Tibial nerve (tissue), 4 donors: ENCODE measurements at regions not wholly inside any gene's neighbourhood (a gene's known extent, or its start where the extent isn't known, plus 50 kb on each side); places are given as distances from the start of the nearest gene placed in this dataset.
"Not testable (repeated sequence)": the region's sequence is repeated elsewhere in the genome, so short reads cannot be mapped to it uniquely, and the experiment has no call there.

Source experiments
- DNase-seq, 2 donors: peaks; one replicate each; pipeline ENCODE4 v3.0.0-alpha.2; 2019; ENCODE audit warnings: low spot score in 2 of 2
- H3K27ac ChIP-seq, 4 donors: fragments of 200-600 bp; sonication (generic) in 3 of 4; one replicate each; pipeline ENCODE4 v1.5.1; 2017 to 2019; ENCODE audit warnings: mild to moderate bottlenecking in 1 of 4
- H3K27me3 ChIP-seq, 2 donors: fragments of 200-600 bp; sonication (generic) in 1 of 2; one replicate each; pipeline versions ENCODE4 v1.5.1 to v1.6.0; 2017 to 2019
- H3K36me3 ChIP-seq, 3 donors: fragments of 200-600 bp; sonication (generic); one replicate each; pipeline ENCODE4 v1.5.1; 2018 to 2019
- H3K4me1 ChIP-seq, 4 donors: fragments of 200-600 bp; sonication (generic) in 3 of 4; one replicate each; pipeline ENCODE4 v1.5.1; 2017 to 2019
- H3K4me3 ChIP-seq, 4 donors: fragments of 200-600 bp; sonication (generic) in 3 of 4; one replicate each; pipeline ENCODE4 v1.5.1; 2017 to 2019; ENCODE audit warnings: mild to moderate bottlenecking in 1 of 4, moderate library complexity in 1 of 4
- H3K9me3 ChIP-seq, 4 donors: fragments of 200-600 bp; sonication (generic) in 3 of 4; one replicate each; pipeline ENCODE4 v1.5.1; 2017 to 2019
- CTCF ChIP-seq, 5 experiments: fragments of 200-600 bp in 3 of 5; fragments of 450-650 bp in 2 of 5; sonication (generic) in 3 of 5; IDR thresholded peaks; one replicate each; pipeline ENCODE4 v1.5.1; 2016 to 2019; ENCODE audit warnings: antibody characterized with exemption in 5 of 5, mild to moderate bottlenecking in 3 of 5, moderate library complexity in 2 of 5
- EP300 ChIP-seq, 2 donors: sonication (generic); formaldehyde crosslinking; IDR thresholded peaks; one replicate each; pipeline ENCODE4 v1.6.1; 2017; ENCODE audit warnings: antibody characterized with exemption in 2 of 2, mild to moderate bottlenecking in 1 of 2
- POLR2A ChIP-seq, 2 donors: fragments of 450-650 bp; IDR thresholded peaks; one replicate each; pipeline ENCODE4 v1.6.1; 2017; ENCODE audit warnings: antibody characterized with exemption in 2 of 2, mild to moderate bottlenecking in 2 of 2, moderate library complexity in 2 of 2
- WGBS, 2 donors: methylation state at CpG; one replicate each; pipeline ENCODE4 v1.1.5; 2018; 5-methylcytosine and 5-hydroxymethylcytosine counted together

GRCh38 chr12:125552295-125552694, 487.1 kb downstream of the AACS start:
- 70 to 84% methylated on average over 3 to 4 of the region's 4 CpGs for WGBS, 2 donors
- TF ChIP-seq EP300 (IDR thresholded peaks at IDR 0.05): no peak
- TF ChIP-seq POLR2A (IDR thresholded peaks at IDR 0.05): no peak
- no peak for TF ChIP-seq CTCF (IDR thresholded peaks at IDR 0.05)
- H3K36me3 ChIP-seq: no peaks in the 10 kb centered on the region
- no peak overlapping the region for H3K27ac ChIP-seq
- DNase-seq: no peak
- H3K9me3 ChIP-seq: no peaks in the 10 kb centered on the region
- no peak overlapping the region for H3K4me3 ChIP-seq
- H3K4me1 ChIP-seq: peaks cover 0 to 6% (median 0%) of the 10 kb centered on the region in 4 donors
- H3K27me3 ChIP-seq: no peaks in the 10 kb centered on the region

- DNase-seq, H3K4me3 ChIP-seq, H3K36me3 ChIP-seq, H3K4me1 ChIP-seq, H3K27me3 ChIP-seq, H3K27ac ChIP-seq: not testable (repeated sequence)
- WGBS, 2 donors: 92 to 99% methylated on average over 5 of the region's 5 CpGs
- H3K9me3 ChIP-seq: peaks cover 0 to 19% (median 0%) of the 10 kb centered on the region in 4 donors
These were observed 495.8 kb downstream of the AACS start for GRCh38 chr12:125561008-125561407.

GRCh38 chr12:125564753-125565152, 499.5 kb downstream of the AACS start:
- H3K27ac ChIP-seq: no peak overlapping the region
- TF ChIP-seq POLR2A (IDR thresholded peaks at IDR 0.05) (no peak), CTCF (IDR thresholded peaks at IDR 0.05) (no peak), EP300 (IDR thresholded peaks at IDR 0.05) (no peak)
- no peak for DNase-seq
- no peaks in the 10 kb centered on the region for H3K4me1 ChIP-seq
- no peak overlapping the region for H3K4me3 ChIP-seq
- no peaks in the 10 kb centered on the region for H3K36me3 ChIP-seq
- WGBS, 2 donors: 62 to 73% methylated on average over 4 of the region's 4 CpGs
- H3K27me3 ChIP-seq: no peaks in the 10 kb centered on the region
- peaks cover 0 to 21% (median 0%) of the 10 kb centered on the region in 4 donors for H3K9me3 ChIP-seq

- no peaks in the 10 kb centered on the region for H3K4me1 ChIP-seq
- WGBS, 2 donors: 82 to 87% methylated on average over 6 of the region's 6 CpGs
- no peak overlapping the region for H3K27ac ChIP-seq
- H3K36me3 ChIP-seq: no peaks in the 10 kb centered on the region
- H3K9me3 ChIP-seq: peaks cover 0 to 18% (median 0%) of the 10 kb centered on the region in 4 donors
- no peak overlapping the region for H3K4me3 ChIP-seq
- DNase-seq: no peak
- TF ChIP-seq POLR2A (IDR thresholded peaks at IDR 0.05) (no peak), EP300 (IDR thresholded peaks at IDR 0.05) (no peak), CTCF (IDR thresholded peaks at IDR 0.05) (no peak)
- no peaks in the 10 kb centered on the region for H3K27me3 ChIP-seq
These were observed 502.3 kb downstream of the AACS start for GRCh38 chr12:125567581-125567980.

- DNase-seq: no peak
- WGBS, 2 donors: 80 to 85% methylated on average over 4 of the region's 4 CpGs
- TF ChIP-seq EP300 (IDR thresholded peaks at IDR 0.05) (no peak), CTCF (IDR thresholded peaks at IDR 0.05) (no peak), POLR2A (IDR thresholded peaks at IDR 0.05) (no peak)
These were observed 503.1 kb downstream of the AACS start for GRCh38 chr12:125568306-125568705.

GRCh38 chr12:125573271-125573670, 508.0 kb downstream of the AACS start:
- no peak overlapping the region for H3K27ac ChIP-seq
- H3K9me3 ChIP-seq: peaks cover 0 to 8% (median 1%) of the 10 kb centered on the region in 4 donors
- no peaks in the 10 kb centered on the region for H3K27me3 ChIP-seq
- no peaks in the 10 kb centered on the region for H3K4me1 ChIP-seq
- no peak for DNase-seq
- 37 to 42% methylated on average over 1 of the region's 1 CpG for WGBS, 2 donors
- no peaks in the 10 kb centered on the region for H3K36me3 ChIP-seq
- TF ChIP-seq POLR2A (IDR thresholded peaks at IDR 0.05) (no peak), CTCF (IDR thresholded peaks at IDR 0.05) (no peak), EP300 (IDR thresholded peaks at IDR 0.05) (no peak)
- H3K4me3 ChIP-seq: no peak overlapping the region

More at GRCh38 chr12:125568306-125568705, 503.1 kb downstream of the AACS start:
- Histone ChIP-seq H3K36me3 (no peaks in the 10 kb centered on the region), H3K4me3 (no peak overlapping the region), H3K9me3 (peaks cover 0 to 18% (median 0%) of the 10 kb centered on the region in 4 donors), H3K4me1 (no peaks in the 10 kb centered on the region), H3K27ac (no peak overlapping the region), H3K27me3 (no peaks in the 10 kb centered on the region)
